DOHH2 (cell line): ENCODE measurements at regions not wholly inside any gene's neighbourhood (a gene's known extent, or its start where the extent isn't known, plus 50 kb on each side); places are given as distances from the start of the nearest gene placed in this dataset.

Experiments
- CTCF ChIP-seq: fragments of 200-600 bp; sonication (generic); IDR thresholded peaks from one replicate; pipeline ENCODE4 v1.5.1; 2014; ENCODE audit warnings: antibody characterized with exemption, mild to moderate bottlenecking, low read depth, low read length; ENCODE audit not compliant: poor library complexity, severe bottlenecking
- EZH2phosphoT487 ChIP-seq: fragments of 200-600 bp; sonication (generic); IDR thresholded peaks from 2 replicates; pipeline ENCODE4 v1.6.1; 2017; ENCODE audit warnings: borderline replicate concordance, mild to moderate bottlenecking, antibody characterized with exemption, low read length, moderate library complexity, mixed read lengths

- no peak for TF ChIP-seq CTCF
- TF ChIP-seq EZH2phosphoT487 = no peak
These were observed 64.8 kb upstream of the CLINT1 start for GRCh38 chr5:157923765-157924164.
